ENCODE measurements at regions not wholly inside any gene's neighbourhood (a gene's known extent, or its start where the extent isn't known, plus 50 kb on each side); places are given as distances from the start of the nearest gene placed in this dataset.

DNA sequence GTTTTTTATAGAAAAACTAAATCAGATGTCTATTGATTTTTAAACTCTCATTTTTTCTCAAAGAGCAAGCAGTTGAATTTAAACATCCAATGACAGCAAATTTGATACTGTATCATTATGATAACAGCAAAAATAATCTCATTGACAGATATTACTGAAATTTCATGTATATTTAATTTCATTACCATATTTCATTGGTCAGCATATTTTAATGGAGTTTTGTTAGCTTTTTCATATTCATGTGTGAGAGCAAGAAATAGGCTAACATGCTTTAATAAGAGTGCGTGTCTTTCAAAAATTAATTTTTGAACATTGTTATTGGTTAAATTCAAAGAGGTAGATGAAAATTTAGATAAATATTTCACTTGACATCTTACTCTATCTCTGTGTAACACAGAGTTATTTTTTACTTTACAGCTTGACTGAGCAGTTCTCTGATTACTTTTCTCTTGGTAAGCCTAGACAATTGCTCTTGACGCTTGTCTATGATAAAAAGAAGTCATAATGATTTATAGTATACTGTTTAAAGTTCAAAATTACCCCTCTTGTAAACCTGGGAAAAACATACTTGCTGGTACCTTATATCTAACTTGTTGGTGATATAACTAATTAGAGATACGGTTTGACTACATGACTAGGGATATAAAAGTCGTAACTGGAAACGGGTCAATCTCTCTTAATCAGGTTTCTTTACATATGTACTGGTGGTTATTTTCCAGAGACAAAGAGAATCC lies 732.3 kb upstream of the NCAM2 start:
- H2AFZ ChIP-seq (ENCODE audit: low read depth, low read length): no peak overlapping the region
- H3K4me2 ChIP-seq (ENCODE audit: insufficient read depth, low read length): no peak overlapping the region
- dilution Hi-C loops (cut with MboI; ENCODE audit: extremely low pct_ligation_motif_present, low sequenced_read_pairs): no loop called here
- no peak overlapping the region for H3K9ac ChIP-seq (replicated peaks; ENCODE audit: extremely low read depth, insufficient read depth, low read length)
- H3K4me1 ChIP-seq (ENCODE audit: control insufficient read depth, extremely low read depth, insufficient read depth, low read length): no peaks in the 10 kb centered on the region
- no peak overlapping the region for H3K4me3 ChIP-seq (replicated peaks in 1 of 3; ENCODE audit: insufficient read depth in 1 of 3, low read depth in 1 of 3, low read length in 3 of 3)
- no TSS peak for BruUV-seq (replicated peaks)
- POLR2A ChIA-PET: no interaction called here
- CTCF ChIA-PET: no interaction called here
- intact Hi-C loops (cut with micrococcal nuclease): no loop called here
- FAIRE-seq (no peak), DNase-seq (ENCODE audit: low read depth, low spot score) (no peak)
- H3K27me3 ChIP-seq (ENCODE audit: control insufficient read depth in 2 of 2, insufficient read depth in 2 of 2, low read length in 2 of 2): no peaks in the 10 kb centered on the region
- H3K27ac ChIP-seq (ENCODE audit: insufficient read depth, low read depth, low read length): no peak overlapping the region
- H3K9me3 ChIP-seq (replicated peaks; ENCODE audit: control insufficient read depth, insufficient read depth, low read length): no peaks in the 10 kb centered on the region
- no peaks in the 10 kb centered on the region for H3K79me2 ChIP-seq (ENCODE audit: control insufficient read depth, insufficient read depth, low read length)
- H3K36me3 ChIP-seq (ENCODE audit: control insufficient read depth in 2 of 2, extremely low read depth in 1 of 2, insufficient read depth in 2 of 2, low read length in 2 of 2): no peaks in the 10 kb centered on the region
- no peaks in the 10 kb centered on the region for H3K9me1 ChIP-seq (replicated peaks; ENCODE audit: control insufficient read depth, extremely low read depth, insufficient read depth, low read length)
- TF ChIP-seq FOS (IDR thresholded peaks at IDR 0.05; ENCODE audit: borderline replicate concordance, insufficient read depth, low read length): no peak
- TF ChIP-seq POLR2A (IDR thresholded peaks at IDR 0.05; ENCODE audit: low read depth, low read length): no peak
- no peak for TF ChIP-seq POLR2AphosphoS5 (IDR thresholded peaks at IDR 0.05; ENCODE audit: insufficient read depth, low read depth, low read length)
- TF ChIP-seq, protein P1, sequence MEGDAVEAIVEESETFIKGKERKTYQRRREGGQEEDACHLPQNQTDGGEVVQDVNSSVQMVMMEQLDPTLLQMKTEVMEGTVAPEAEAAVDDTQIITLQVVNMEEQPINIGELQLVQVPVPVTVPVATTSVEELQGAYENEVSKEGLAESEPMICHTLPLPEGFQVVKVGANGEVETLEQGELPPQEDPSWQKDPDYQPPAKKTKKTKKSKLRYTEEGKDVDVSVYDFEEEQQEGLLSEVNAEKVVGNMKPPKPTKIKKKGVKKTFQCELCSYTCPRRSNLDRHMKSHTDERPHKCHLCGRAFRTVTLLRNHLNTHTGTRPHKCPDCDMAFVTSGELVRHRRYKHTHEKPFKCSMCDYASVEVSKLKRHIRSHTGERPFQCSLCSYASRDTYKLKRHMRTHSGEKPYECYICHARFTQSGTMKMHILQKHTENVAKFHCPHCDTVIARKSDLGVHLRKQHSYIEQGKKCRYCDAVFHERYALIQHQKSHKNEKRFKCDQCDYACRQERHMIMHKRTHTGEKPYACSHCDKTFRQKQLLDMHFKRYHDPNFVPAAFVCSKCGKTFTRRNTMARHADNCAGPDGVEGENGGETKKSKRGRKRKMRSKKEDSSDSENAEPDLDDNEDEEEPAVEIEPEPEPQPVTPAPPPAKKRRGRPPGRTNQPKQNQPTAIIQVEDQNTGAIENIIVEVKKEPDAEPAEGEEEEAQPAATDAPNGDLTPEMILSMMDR (IDR thresholded peaks at IDR 0.05; ENCODE audit: extremely low read depth in 1 of 2, insufficient read depth in 1 of 2, low read depth in 1 of 2, low read length in 2 of 2): no peak
- TF ChIP-seq, protein P2, sequence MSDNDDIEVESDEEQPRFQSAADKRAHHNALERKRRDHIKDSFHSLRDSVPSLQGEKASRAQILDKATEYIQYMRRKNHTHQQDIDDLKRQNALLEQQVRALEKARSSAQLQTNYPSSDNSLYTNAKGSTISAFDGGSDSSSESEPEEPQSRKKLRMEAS (IDR thresholded peaks at IDR 0.05; ENCODE audit: insufficient read depth, insufficient read length): no peak
- TF ChIP-seq GATA2 (IDR thresholded peaks at IDR 0.05; ENCODE audit: insufficient read depth, insufficient read length, low read depth, low read length): no peak
- no peak for TF ChIP-seq EZH2 (IDR thresholded peaks at IDR 0.05; ENCODE audit: borderline replicate concordance, low read depth, low read length, severe bottlenecking)
- TF ChIP-seq JUN (IDR thresholded peaks at IDR 0.05; ENCODE audit: borderline replicate concordance, insufficient read depth, insufficient read length, low read depth): no peak
- no peak for TF ChIP-seq MYC (IDR thresholded peaks at IDR 0.05; ENCODE audit: low read depth, low read length)
- H4K20me1 ChIP-seq (replicated peaks; ENCODE audit: control insufficient read depth, extremely low read depth, insufficient read depth, low read length): no peaks in the 10 kb centered on the region

Data from endothelial cell of umbilical vein (primary cell).